ENCODE measurements at regions not wholly inside any gene's neighbourhood (a gene's known extent, or its start where the extent isn't known, plus 50 kb on each side); places are given as distances from the start of the nearest gene placed in this dataset.

- H3K9me3 ChIP-seq = no peaks in the 10 kb centered on the region
- DNase-seq = no peak
- no peaks in the 10 kb centered on the region for H3K4me1 ChIP-seq
- no peaks in the 10 kb centered on the region for H3K36me3 ChIP-seq
- no peaks in the 10 kb centered on the region for H3K27me3 ChIP-seq
- intact Hi-C loops (cut with DNase I) = no loop called here
- no peak overlapping the region for H3K4me3 ChIP-seq (replicated peaks in 1 of 3)
- TF ChIP-seq CTCF (IDR thresholded peaks at IDR 0.05) = no peak
- no peak for TF ChIP-seq POLR2A (IDR thresholded peaks at IDR 0.05)
- H3K27ac ChIP-seq = no peak overlapping the region
Observed at GRCh38 chr12:78306236-78306635, 475.5 kb downstream of the NAV3 start.

- TF ChIP-seq POLR2A (IDR thresholded peaks at IDR 0.05) = no peak
- TF ChIP-seq CTCF (IDR thresholded peaks at IDR 0.05) = no peak
- H3K4me3 ChIP-seq (replicated peaks in 1 of 3) = no peak overlapping the region
- H3K4me1 ChIP-seq = no peaks in the 10 kb centered on the region
- no peaks in the 10 kb centered on the region for H3K27me3 ChIP-seq
- intact Hi-C loops (cut with DNase I) = no loop called here
- H3K36me3 ChIP-seq = no peaks in the 10 kb centered on the region
- H3K9me3 ChIP-seq = no peaks in the 10 kb centered on the region
- no peak for DNase-seq
- no peak overlapping the region for H3K27ac ChIP-seq
Observed at GRCh38 chr12:78308701-78309100, 478.0 kb downstream of the NAV3 start.

- TF ChIP-seq POLR2A (IDR thresholded peaks at IDR 0.05) = no peak
- TF ChIP-seq CTCF (IDR thresholded peaks at IDR 0.05) = no peak
- H3K9me3 ChIP-seq = no peaks in the 10 kb centered on the region
- H3K27me3 ChIP-seq = no peaks in the 10 kb centered on the region
- no peak overlapping the region for H3K4me3 ChIP-seq (replicated peaks in 1 of 3)
- no peaks in the 10 kb centered on the region for H3K36me3 ChIP-seq
- WGBS, 2 donors = 66 to 73% methylated on average over 3 of the region's 3 CpGs
- no peaks in the 10 kb centered on the region for H3K4me1 ChIP-seq
- no peak overlapping the region for H3K27ac ChIP-seq
- intact Hi-C loops (cut with DNase I) = no loop called here
- DNase-seq = no peak
Observed at GRCh38 chr12:78315028-78315427, 484.3 kb downstream of the NAV3 start.

GRCh38 chr12:78316136-78316535 is 485.4 kb downstream of the NAV3 start:
- WGBS, 2 donors = 48 to 53% methylated on average over 4 of the region's 4 CpGs
- no peaks in the 10 kb centered on the region for H3K36me3 ChIP-seq
- H3K4me1 ChIP-seq = no peaks in the 10 kb centered on the region
- intact Hi-C loops (cut with DNase I) = no loop called here
- TF ChIP-seq POLR2A (IDR thresholded peaks at IDR 0.05) (no peak), CTCF (IDR thresholded peaks at IDR 0.05) (no peak)
- H3K27me3 ChIP-seq = no peaks in the 10 kb centered on the region
- no peaks in the 10 kb centered on the region for H3K9me3 ChIP-seq
- H3K4me3 ChIP-seq (replicated peaks in 1 of 3) = no peak overlapping the region
- no peak for DNase-seq
- no peak overlapping the region for H3K27ac ChIP-seq

- Histone ChIP-seq H3K36me3 (no peaks in the 10 kb centered on the region), H3K27me3 (no peaks in the 10 kb centered on the region), H3K27ac (no peak overlapping the region), H3K9me3 (no peaks in the 10 kb centered on the region), H3K4me1 (no peaks in the 10 kb centered on the region), H3K4me3 (replicated peaks in 1 of 3) (no peak overlapping the region)
- TF ChIP-seq POLR2A (IDR thresholded peaks at IDR 0.05) (no peak), CTCF (IDR thresholded peaks at IDR 0.05) (no peak)
- intact Hi-C loops (cut with DNase I) = no loop called here
- WGBS, 2 donors = 69 to 73% methylated on average over 2 of the region's 2 CpGs
- no peak for DNase-seq
Observed at GRCh38 chr12:78316631-78317468, 486.2 kb downstream of the NAV3 start.

Measured in thyroid gland (tissue), 4 donors.